Thymus (tissue), 11 donors: ENCODE measurements at regions not wholly inside any gene's neighbourhood (a gene's known extent, or its start where the extent isn't known, plus 50 kb on each side); places are given as distances from the start of the nearest gene placed in this dataset.

Experiments used
- DNase-seq, 9 donors: peaks; one replicate each; pipeline ENCODE4 v3.0.0-alpha.2; 2013; ENCODE audit warnings: low spot score in 9 of 9, low read depth in 6 of 9, missing footprints in 1 of 9
- H3K27ac ChIP-seq, 2 donors: one replicate each; pipeline ENCODE4 v1.5.1; 2013; ENCODE audit warnings: control low read depth in 1 of 2, low read depth in 1 of 2, low read length in 1 of 2, mild to moderate bottlenecking in 1 of 2, moderate library complexity in 1 of 2
- H3K27me3 ChIP-seq, 2 donors: one replicate each; pipeline ENCODE4 v1.5.1; 2013; ENCODE audit warnings: low read length in 1 of 2; ENCODE audit not compliant: control insufficient read depth in 2 of 2, insufficient read depth in 1 of 2
- H3K36me3 ChIP-seq, 2 donors: one replicate each; pipeline ENCODE4 v1.5.1; 2013; ENCODE audit warnings: low read length in 1 of 2, mild to moderate bottlenecking in 1 of 2, moderate library complexity in 1 of 2; ENCODE audit not compliant: control insufficient read depth in 2 of 2, insufficient read depth in 2 of 2
- H3K4me1 ChIP-seq, 2 donors: one replicate each; pipeline ENCODE4 v1.5.1; 2013; ENCODE audit warnings: low read length in 2 of 2; ENCODE audit not compliant: control insufficient read depth in 2 of 2, insufficient read depth in 2 of 2
- H3K4me3 ChIP-seq, 2 donors: one replicate each; pipeline ENCODE4 v1.5.1; 2013; ENCODE audit warnings: low read length in 2 of 2, control low read depth in 1 of 2, mild to moderate bottlenecking in 1 of 2
- H3K9me3 ChIP-seq, 2 donors: one replicate each; pipeline ENCODE4 v1.5.1; 2013; ENCODE audit warnings: low read length in 1 of 2, mild to moderate bottlenecking in 1 of 2; ENCODE audit not compliant: control insufficient read depth in 2 of 2, insufficient read depth in 1 of 2
- WGBS: extraction: QIAGEN DNeasy Blood & Tissue Kit; methylation state at CpG from one replicate; pipeline ENCODE4 v1.1.7; 2013; 5-methylcytosine and 5-hydroxymethylcytosine counted together
- donor health status: healthy.

GRCh38 chr10:83633547-83633946 lies 505.8 kb upstream of the GHITM start:
- 96% methylated on average over 4 of the region's 4 CpGs for WGBS
- Histone ChIP-seq H3K36me3 (no peaks in the 10 kb centered on the region), H3K4me1 (no peaks in the 10 kb centered on the region), H3K27me3 (no peaks in the 10 kb centered on the region), H3K27ac (no peak overlapping the region), H3K4me3 (no peak overlapping the region), H3K9me3 (no peaks in the 10 kb centered on the region)
- no peak for DNase-seq

DNA sequence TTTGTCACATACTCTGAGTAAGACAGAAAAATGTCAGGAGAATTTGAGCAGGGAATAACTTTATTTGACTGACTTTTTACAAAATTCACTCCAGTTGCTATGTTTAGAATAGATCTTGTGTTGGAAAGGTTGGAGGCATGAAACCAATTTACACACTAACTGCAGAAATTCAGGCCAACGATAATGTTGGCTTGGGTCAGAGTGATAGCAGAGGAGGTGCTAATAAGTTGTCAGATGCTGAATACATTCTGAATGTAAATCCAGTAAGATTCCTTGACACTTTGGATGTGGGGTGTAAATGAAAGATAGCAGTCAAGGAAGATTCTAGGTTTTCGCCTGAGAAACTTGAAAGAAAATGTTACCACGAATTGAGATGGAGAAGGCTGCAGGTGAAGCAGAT lies 502.5 kb upstream of the GHITM start:
- Histone ChIP-seq H3K36me3 (no peaks in the 10 kb centered on the region), H3K27me3 (no peaks in the 10 kb centered on the region), H3K9me3 (no peaks in the 10 kb centered on the region), H3K27ac (no peak overlapping the region), H3K4me3 (no peak overlapping the region), H3K4me1 (no peaks in the 10 kb centered on the region)
- DNase-seq, result no peak
- 89% methylated on average over 3 of the region's 3 CpGs for WGBS

DNA sequence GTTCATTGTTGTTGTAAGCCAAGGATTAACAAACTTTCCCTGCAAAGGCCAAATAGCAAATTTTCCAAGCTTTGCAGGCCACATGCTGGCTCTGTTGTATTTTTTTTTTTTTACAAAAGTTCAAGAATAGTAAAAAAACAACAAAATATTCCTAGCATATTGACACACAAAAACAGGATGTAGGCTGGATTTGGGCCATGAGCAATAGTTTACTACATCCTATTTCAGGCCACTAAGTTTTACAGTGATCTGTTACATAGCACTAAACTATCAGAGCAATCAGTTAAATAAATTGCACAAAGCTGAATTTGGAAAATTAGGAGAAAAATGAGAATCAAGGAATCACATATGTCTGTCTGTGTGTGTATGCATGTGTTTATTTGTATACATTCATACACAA lies 491.8 kb upstream of the GHITM start:
- no peak for DNase-seq
- H3K4me1 ChIP-seq, result no peaks in the 10 kb centered on the region
- H3K27ac ChIP-seq, result no peak overlapping the region
- H3K4me3 ChIP-seq, result no peak overlapping the region
- no peaks in the 10 kb centered on the region for H3K27me3 ChIP-seq
- no peaks in the 10 kb centered on the region for H3K36me3 ChIP-seq
- H3K9me3 ChIP-seq, result no peaks in the 10 kb centered on the region

- no peak overlapping the region for H3K4me3 ChIP-seq
- no peaks in the 10 kb centered on the region for H3K4me1 ChIP-seq
- H3K27ac ChIP-seq, result no peak overlapping the region
- H3K27me3 ChIP-seq, result no peaks in the 10 kb centered on the region
- WGBS, result 29% methylated on average over 1 of the region's 1 CpG
- H3K9me3 ChIP-seq, result no peaks in the 10 kb centered on the region
- no peaks in the 10 kb centered on the region for H3K36me3 ChIP-seq
- no peak for DNase-seq
Observed at GRCh38 chr10:83648201-83648600, 491.1 kb upstream of the GHITM start.

DNA sequence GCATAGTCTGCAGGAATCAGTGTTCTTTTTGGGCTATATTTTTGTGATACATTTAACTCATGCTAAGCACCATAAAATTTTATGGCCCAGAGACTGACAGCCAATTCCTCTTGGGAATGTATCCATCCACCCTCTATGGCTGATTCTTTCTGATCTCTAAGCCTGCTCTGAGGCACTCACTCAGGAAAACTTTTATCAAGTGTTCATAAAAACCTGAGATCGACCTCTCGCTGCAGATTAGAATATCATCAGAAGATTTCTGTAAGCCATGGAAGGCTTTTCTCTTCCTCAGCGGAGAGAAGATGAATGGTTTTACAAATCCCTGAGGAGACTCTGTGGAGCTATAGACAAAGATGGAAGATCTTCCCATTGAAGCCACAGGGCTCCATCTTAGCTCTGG lies 489.8 kb upstream of the GHITM start:
- Histone ChIP-seq H3K4me3 (no peak overlapping the region), H3K36me3 (no peaks in the 10 kb centered on the region), H3K27ac (no peak overlapping the region), H3K4me1 (no peaks in the 10 kb centered on the region), H3K9me3 (no peaks in the 10 kb centered on the region), H3K27me3 (no peaks in the 10 kb centered on the region)
- 95% methylated on average over 3 of the region's 3 CpGs for WGBS
- no peak for DNase-seq

- no peaks in the 10 kb centered on the region for H3K36me3 ChIP-seq
- no peak for DNase-seq
- 96% methylated on average over 2 of the region's 2 CpGs for WGBS
- no peak overlapping the region for H3K4me3 ChIP-seq
- no peak overlapping the region for H3K27ac ChIP-seq
- H3K4me1 ChIP-seq, result no peaks in the 10 kb centered on the region
- H3K9me3 ChIP-seq, result peaks cover 0 to 9% of the 10 kb centered on the region in 2 donors
- H3K27me3 ChIP-seq, result no peaks in the 10 kb centered on the region
Observed at GRCh38 chr10:83654689-83655088, 484.6 kb upstream of the GHITM start.

- H3K36me3 ChIP-seq, result no peaks in the 10 kb centered on the region
- no peaks in the 10 kb centered on the region for H3K4me1 ChIP-seq
- peaks cover 0 to 9% of the 10 kb centered on the region in 2 donors for H3K9me3 ChIP-seq
- H3K27ac ChIP-seq, result no peak overlapping the region
- H3K27me3 ChIP-seq, result no peaks in the 10 kb centered on the region
- H3K4me3 ChIP-seq, result no peak overlapping the region
- no peak for DNase-seq
Observed at GRCh38 chr10:83656924-83657323, 482.4 kb upstream of the GHITM start.

DNA sequence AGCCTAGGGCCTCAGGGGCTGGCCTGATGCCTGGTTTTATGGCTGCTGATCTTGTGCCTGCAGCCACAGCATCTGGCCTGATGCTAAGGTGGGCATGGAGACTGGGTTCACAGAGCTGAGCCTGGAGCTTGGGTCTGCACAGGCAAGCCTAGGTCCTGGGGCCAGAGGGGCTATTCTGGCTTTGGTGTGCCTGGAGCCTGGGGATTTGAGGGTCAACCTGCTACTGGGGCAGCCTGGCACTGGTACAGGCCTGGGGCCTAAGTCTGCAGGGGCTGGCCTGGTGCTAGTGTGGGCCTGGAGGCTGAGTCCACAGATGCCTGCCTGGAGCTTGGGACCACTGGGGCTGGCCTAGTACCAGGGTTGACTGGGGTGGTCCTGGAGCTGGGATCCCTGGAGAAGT lies 481.8 kb upstream of the GHITM start:
- DNase-seq, result no peak
- H3K36me3 ChIP-seq, result no peaks in the 10 kb centered on the region
- no peaks in the 10 kb centered on the region for H3K27me3 ChIP-seq
- H3K27ac ChIP-seq, result no peak overlapping the region
- H3K9me3 ChIP-seq, result peaks cover 0 to 9% of the 10 kb centered on the region in 2 donors
- H3K4me1 ChIP-seq, result no peaks in the 10 kb centered on the region
- no peak overlapping the region for H3K4me3 ChIP-seq

DNA sequence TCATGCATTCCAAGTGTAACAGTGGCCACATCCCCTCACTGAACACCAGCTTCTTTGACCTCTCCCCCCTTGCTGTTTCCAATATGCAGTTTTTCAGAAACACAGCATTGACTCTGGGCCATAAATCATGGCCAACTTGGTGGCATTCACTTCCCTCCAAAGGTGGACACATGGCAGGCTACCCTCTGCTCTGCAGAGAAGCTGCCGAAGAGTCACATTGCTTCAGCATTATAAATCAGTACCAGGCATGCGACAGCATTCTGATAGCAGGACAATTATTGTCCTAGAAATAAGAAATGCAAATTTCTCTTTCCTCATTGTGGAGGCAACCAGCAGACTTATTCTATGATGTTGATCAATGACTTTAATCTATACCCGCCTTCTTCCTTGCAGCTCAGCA lies 475.4 kb upstream of the GHITM start:
- Histone ChIP-seq H3K4me1 (no peaks in the 10 kb centered on the region), H3K9me3 (no peaks in the 10 kb centered on the region), H3K27ac (no peak overlapping the region), H3K36me3 (no peaks in the 10 kb centered on the region), H3K4me3 (no peak overlapping the region), H3K27me3 (no peaks in the 10 kb centered on the region)
- 78% methylated on average over 3 of the region's 3 CpGs for WGBS
- no peak for DNase-seq

GRCh38 chr10:83666762-83667161 lies 472.5 kb upstream of the GHITM start:
- no peak for DNase-seq
- WGBS, result 85% methylated on average over 3 of the region's 3 CpGs
- Histone ChIP-seq H3K4me1 (no peaks in the 10 kb centered on the region), H3K9me3 (no peaks in the 10 kb centered on the region), H3K27ac (no peak overlapping the region), H3K36me3 (no peaks in the 10 kb centered on the region), H3K27me3 (no peaks in the 10 kb centered on the region), H3K4me3 (no peak overlapping the region)
